ENCODE measurements at regions not wholly inside any gene's neighbourhood (a gene's known extent, or its start where the extent isn't known, plus 50 kb on each side); places are given as distances from the start of the nearest gene placed in this dataset.
"Not testable (repeated sequence)": the region's sequence is repeated elsewhere in the genome, so short reads cannot be mapped to it uniquely, and the experiment has no call there.

GRCh38 chr4:86472377-86473019 lies 112.6 kb upstream of the MAPK10 start:
- Histone ChIP-seq H3K27me3 (ENCODE audit: control insufficient read depth in 2 of 2, insufficient read depth in 2 of 2, low read length in 2 of 2) (no peaks in the 10 kb centered on the region), H3K27ac (ENCODE audit: insufficient read depth, low read depth, low read length) (no peak overlapping the region), H3K4me1 (ENCODE audit: control insufficient read depth, extremely low read depth, insufficient read depth, low read length) (no peaks in the 10 kb centered on the region), H3K9me1 (replicated peaks; ENCODE audit: control insufficient read depth, extremely low read depth, insufficient read depth, low read length) (no peaks in the 10 kb centered on the region), H4K20me1 (replicated peaks; ENCODE audit: control insufficient read depth, extremely low read depth, insufficient read depth, low read length) (no peaks in the 10 kb centered on the region), H3K36me3 (ENCODE audit: control insufficient read depth in 2 of 2, extremely low read depth in 1 of 2, insufficient read depth in 2 of 2, low read length in 2 of 2) (no peaks in the 10 kb centered on the region), H3K9ac (replicated peaks; ENCODE audit: extremely low read depth, insufficient read depth, low read length) (no peak overlapping the region), H3K79me2 (ENCODE audit: control insufficient read depth, insufficient read depth, low read length) (no peaks in the 10 kb centered on the region), H2AFZ (ENCODE audit: low read depth, low read length) (no peak overlapping the region), H3K4me3 (replicated peaks in 1 of 3; ENCODE audit: insufficient read depth in 1 of 3, low read depth in 1 of 3, low read length in 3 of 3) (no peak overlapping the region), H3K4me2 (ENCODE audit: insufficient read depth, low read length) (no peak overlapping the region), H3K9me3 (replicated peaks; ENCODE audit: control insufficient read depth, insufficient read depth, low read length) (no peaks in the 10 kb centered on the region)
- intact Hi-C loops (cut with micrococcal nuclease) (no loop called here), dilution Hi-C loops (cut with MboI; ENCODE audit: extremely low pct_ligation_motif_present, low sequenced_read_pairs) (no loop called here)
- BruUV-seq (replicated peaks), result no TSS peak
- POLR2A ChIA-PET, result no interaction called here
- CTCF ChIA-PET, result interaction anchor here (0.7 kb wide), 1 partner anchor 27 kb away, joined by 3 read pairs; no protein-coding TSS in a partner anchor
- DNase-seq (ENCODE audit: low read depth, low spot score) (no peak), FAIRE-seq (no peak)
- TF ChIP-seq CTCF (IDR thresholded peaks at IDR 0.05; ENCODE audit: extremely low read depth in 1 of 2, insufficient read depth in 1 of 2, low read depth in 1 of 2, low read length in 2 of 2), result no peak
- TF ChIP-seq POLR2AphosphoS5 (IDR thresholded peaks at IDR 0.05; ENCODE audit: insufficient read depth, low read depth, low read length), result no peak
- TF ChIP-seq, protein P1, sequence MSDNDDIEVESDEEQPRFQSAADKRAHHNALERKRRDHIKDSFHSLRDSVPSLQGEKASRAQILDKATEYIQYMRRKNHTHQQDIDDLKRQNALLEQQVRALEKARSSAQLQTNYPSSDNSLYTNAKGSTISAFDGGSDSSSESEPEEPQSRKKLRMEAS (IDR thresholded peaks at IDR 0.05; ENCODE audit: insufficient read depth, insufficient read length), result no peak
- no peak for TF ChIP-seq MYC (IDR thresholded peaks at IDR 0.05; ENCODE audit: low read depth, low read length)
- TF ChIP-seq FOS (IDR thresholded peaks at IDR 0.05; ENCODE audit: borderline replicate concordance, insufficient read depth, low read length), result no peak
- TF ChIP-seq EZH2 (IDR thresholded peaks at IDR 0.05; ENCODE audit: borderline replicate concordance, low read depth, low read length, severe bottlenecking), result no peak
- no peak for TF ChIP-seq POLR2A (IDR thresholded peaks at IDR 0.05; ENCODE audit: low read depth, low read length)
- no peak for TF ChIP-seq GATA2 (IDR thresholded peaks at IDR 0.05; ENCODE audit: insufficient read depth, insufficient read length, low read depth, low read length)

GRCh38 chr4:86478151-86478550 lies 116.0 kb upstream of the PTPN13 start:
- H3K79me2 ChIP-seq (ENCODE audit: control insufficient read depth, insufficient read depth, low read length); H3K36me3 ChIP-seq (ENCODE audit: control insufficient read depth in 2 of 2, extremely low read depth in 1 of 2, insufficient read depth in 2 of 2, low read length in 2 of 2); H3K4me1 ChIP-seq (ENCODE audit: control insufficient read depth, extremely low read depth, insufficient read depth, low read length); H2AFZ ChIP-seq (ENCODE audit: low read depth, low read length); H3K27me3 ChIP-seq (ENCODE audit: control insufficient read depth in 2 of 2, insufficient read depth in 2 of 2, low read length in 2 of 2); intact Hi-C loops (cut with micrococcal nuclease); H3K4me2 ChIP-seq (ENCODE audit: insufficient read depth, low read length); H3K27ac ChIP-seq (ENCODE audit: insufficient read depth, low read depth, low read length); CTCF ChIA-PET; H3K9ac ChIP-seq (replicated peaks; ENCODE audit: extremely low read depth, insufficient read depth, low read length); POLR2A ChIA-PET; H3K9me1 ChIP-seq (replicated peaks; ENCODE audit: control insufficient read depth, extremely low read depth, insufficient read depth, low read length); H4K20me1 ChIP-seq (replicated peaks; ENCODE audit: control insufficient read depth, extremely low read depth, insufficient read depth, low read length); H3K4me3 ChIP-seq (replicated peaks in 1 of 3; ENCODE audit: insufficient read depth in 1 of 3, low read depth in 1 of 3, low read length in 3 of 3); FAIRE-seq; H3K9me3 ChIP-seq (replicated peaks; ENCODE audit: control insufficient read depth, insufficient read depth, low read length); BruUV-seq (replicated peaks); dilution Hi-C loops (cut with MboI; ENCODE audit: extremely low pct_ligation_motif_present, low sequenced_read_pairs); DNase-seq (ENCODE audit: low read depth, low spot score): not testable (repeated sequence)
